HG03457 (cell line): ENCODE measurements at regions not wholly inside any gene's neighbourhood (a gene's known extent, or its start where the extent isn't known, plus 50 kb on each side); places are given as distances from the start of the nearest gene placed in this dataset.

Experiments
- ATAC-seq: cut with Tn5 transposase; IDR thresholded peaks from one replicate; pipeline ENCODE4 v1.9.1; 2021; ENCODE audit warnings: moderate number of reproducible peaks; ENCODE audit not compliant: unreplicated experiment

DNA sequence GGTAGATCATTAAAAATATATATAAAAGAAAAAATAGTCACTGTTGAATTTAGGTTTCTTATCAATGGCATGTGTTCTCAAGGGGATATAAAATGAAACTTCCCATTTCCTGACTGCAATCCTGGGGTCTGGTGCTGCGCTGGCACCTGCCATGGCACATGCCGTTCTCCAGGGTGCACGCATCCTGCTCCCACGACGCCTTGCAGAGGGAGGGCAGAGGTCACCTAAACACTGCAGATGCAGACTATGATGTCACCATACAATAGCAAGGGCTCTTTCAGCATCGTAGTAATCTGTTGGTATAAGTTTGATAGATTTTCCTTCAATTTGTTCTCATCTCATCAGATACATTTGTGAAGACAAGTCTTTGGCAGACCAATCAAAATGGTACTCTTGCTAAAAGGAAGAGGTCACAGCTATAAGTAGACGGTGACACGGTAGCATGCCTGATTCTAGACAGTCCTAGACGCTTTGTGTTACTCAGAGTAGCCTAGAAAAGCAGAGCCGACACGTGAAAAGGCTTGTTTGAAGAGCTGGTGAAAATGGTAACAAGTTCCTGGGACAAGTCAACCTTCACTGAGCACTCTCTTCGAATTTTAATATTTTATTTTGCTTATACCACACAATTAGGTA, 761.4 kb downstream of the DCDC2C start:
- no peak for ATAC-seq

DNA sequence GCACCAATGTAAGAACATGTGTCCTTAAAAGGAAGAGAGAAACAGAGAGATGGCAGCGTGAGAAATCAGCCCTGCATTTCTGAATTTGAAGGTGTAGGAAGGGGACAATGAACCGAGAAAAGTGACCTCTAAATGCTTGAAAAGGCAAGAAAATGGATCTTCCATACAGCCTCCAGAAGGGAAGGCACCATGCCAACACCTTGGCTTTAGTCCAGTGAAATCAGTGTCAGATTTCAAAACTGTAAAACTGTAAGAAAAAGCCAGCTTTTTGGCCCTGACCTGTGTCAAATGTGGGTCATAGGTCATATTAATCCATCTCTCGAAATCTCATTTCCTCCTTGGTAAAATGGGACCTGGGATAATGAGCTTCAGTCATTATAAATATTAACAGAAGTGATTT, 762.3 kb downstream of the DCDC2C start:
- no peak for ATAC-seq

DNA sequence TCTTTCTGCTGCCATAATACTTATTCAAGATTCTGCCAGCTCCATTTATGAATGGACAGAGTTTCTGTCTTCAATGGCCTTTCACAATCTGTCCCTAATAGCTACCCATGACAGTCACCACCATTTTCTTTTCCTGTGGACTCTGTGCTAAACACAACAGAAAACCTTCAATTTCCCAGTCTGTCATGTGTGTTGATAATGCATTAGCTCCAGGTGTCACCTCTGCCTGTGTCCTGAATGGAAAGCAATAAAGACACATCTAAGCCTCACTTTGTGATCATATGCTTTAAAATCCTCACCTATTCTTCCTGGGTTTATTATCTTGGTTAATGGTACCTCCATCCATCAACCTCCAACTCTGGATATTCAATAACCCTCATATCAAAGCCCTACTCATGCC, 772.2 kb downstream of the DCDC2C start:
- no peak for ATAC-seq

DNA sequence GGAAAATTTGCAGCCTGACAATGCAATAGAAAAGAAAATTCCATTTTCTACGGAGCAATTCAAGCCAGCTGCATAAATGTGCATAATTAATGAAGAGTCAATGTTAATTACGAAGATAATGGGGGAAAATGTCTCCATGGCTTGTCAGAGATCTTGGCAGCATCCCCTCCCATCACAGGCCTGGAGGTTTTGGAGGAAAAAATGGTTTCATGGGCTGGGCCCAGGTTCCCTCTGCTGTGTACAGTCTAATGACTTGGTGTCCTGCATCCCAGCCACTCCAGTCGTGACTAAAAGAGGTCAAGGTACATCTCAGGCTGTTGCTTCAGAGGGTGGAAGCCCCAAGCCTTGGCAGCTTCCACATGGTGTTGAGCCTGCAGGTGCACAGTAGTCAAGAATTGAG, 779.7 kb downstream of the DCDC2C start:
- ATAC-seq = no peak

DNA sequence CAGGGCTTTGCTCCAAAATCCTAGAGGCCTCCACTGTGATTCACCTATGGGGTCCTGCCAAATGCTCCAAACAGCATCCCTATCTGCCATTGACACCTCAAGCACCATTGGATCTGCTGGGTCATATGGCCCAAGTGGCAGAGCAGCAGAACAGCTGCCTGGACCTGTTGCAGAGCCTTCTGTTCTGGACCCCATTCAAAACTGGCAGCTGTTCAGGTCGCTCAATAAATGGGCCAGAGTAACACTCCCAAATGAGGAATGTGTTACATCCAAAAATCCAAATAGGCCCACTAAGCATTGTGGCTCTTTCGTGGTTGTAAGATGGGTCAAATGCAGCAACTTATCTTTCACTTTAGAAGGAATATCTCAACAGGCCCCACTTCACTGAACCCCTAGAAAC, 783.6 kb downstream of the DCDC2C start:
- no peak for ATAC-seq

DNA sequence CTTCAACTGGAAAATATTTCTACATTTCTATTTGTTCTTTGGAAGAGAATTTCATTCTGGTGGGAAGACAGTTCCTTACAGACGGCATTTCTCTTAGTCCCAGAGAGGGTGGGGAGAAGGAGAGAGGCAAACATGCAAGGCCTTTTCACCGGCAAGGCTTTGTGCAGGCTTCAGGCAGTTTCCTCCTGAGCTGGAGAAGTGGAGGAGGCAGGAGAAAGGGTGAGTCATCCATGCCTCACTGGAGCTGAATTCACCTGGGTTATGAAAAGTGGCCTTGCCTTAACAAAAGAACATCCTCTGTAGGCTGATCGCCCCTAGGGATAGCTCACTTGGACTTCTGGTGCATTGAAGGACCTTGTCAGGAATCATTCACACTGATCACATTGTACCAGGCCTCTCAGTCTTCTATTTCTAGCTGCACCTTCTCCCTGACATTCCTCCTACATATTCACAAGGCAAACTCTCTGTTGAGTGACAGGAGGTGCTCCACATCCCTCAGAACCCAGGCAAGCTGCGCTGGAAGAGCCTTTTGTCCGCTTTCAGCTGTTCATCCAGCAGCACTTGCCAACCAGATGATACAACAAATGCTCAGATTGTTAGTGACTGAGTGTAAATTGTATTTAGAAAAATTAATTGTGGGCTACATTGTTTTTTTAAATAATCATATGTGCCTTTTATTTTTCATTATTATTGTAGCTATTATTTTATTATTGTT, 796.1 kb downstream of the DCDC2C start:
- no peak for ATAC-seq

DNA sequence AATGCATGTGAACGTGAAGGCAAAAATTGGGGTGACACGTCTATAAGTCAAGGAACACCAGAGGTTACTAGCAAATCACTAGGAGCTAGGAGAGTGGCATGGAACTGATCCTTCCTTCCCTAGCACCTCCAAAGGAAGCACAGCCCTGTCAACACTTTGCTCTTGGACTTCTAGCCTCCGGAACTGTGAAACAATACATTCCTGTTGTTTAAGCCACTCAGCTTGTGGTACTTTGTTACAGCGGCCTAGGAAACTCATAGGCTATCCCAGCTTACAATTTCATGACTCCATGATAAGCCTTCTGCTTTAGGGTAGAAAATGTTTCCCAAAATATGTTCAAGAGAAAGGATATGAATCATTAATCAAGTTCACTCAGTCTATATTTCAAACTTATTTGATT, 798.1 kb downstream of the DCDC2C start:
- ATAC-seq = no peak

DNA sequence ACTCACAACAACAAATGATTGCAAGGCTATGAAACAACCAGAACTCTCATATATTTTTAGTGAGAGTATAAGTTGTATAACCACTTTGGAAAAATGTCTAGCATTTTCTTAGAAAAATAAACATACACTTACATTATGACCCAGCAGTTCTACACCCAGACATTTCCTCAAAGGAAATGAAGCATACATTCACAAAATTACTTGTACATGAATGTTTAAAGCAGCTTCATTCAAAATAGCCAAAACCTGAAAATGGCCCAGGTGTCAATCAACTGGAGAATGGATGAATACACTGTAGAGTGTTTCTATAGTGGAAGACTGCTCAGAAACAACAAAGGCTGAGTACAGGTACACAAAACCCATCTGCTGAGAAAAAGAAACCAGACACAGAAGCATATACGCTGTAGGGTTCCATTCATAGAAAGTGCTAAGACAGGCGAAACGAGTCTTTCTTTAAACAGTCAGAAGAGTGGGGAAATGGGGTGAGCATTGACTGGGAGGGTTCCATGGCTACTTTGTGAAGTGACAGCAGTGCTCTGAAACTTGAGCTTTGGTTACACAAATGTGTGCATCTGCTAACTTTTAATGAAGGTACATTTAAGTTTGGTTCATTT, 799.0 kb downstream of the DCDC2C start:
- ATAC-seq = no peak

DNA sequence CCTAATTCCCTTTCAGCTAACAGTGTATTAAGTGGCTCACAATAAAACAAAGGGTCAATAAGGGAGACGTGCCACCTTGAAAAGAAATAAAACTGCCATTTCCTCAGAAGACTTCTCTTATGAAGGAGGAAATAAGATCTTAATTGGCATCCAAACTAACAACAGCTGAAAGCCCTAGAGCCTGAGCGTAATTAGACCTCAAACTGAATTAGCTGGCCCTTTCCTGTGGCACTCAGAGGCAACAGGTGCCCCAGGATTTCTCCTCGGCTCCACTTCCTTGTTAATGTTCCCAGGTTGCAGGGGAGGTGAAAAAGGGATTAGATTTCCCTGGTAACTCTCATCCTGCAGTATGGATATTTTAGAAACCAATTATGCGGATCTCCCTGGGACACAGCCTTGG, 804.3 kb downstream of the DCDC2C start:
- no peak for ATAC-seq

DNA sequence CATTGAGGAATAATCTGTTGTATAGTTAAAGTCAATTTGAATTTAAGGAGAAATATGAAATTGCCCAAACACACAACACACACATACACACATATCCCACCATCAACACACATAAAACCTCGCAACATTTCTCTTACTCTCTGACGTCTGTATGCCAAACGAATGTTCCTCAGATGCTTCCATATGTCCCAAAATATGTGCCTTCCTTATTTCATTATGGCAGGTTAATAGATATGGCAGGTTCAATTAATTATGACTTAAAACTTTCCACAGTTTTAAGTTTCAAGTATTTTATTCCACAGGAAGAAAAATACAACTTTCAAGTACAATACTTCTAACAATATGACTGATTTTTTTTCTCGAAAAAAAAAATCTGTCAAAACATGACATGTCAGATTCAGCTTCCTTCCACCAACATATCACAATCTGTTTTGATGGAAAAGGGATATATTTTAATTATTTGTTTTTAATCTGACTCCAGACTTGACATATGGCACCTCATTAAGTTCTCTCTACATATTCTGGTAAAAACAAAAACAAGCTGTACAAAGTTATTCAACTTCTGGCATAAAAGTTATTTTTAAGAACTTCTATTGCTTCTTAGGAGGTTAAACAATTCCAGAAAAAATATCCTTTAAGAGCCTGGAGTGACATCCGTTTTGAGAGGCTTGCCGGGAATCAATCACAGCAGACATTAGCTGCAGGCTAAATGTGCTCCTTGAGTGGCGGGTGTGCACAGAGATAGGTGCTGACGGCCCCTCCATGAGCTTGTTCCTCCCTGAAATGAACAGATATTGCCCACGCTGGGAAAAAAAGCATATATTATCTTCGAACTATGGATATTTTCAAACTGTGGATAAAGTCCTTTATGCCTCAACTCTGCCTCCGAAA, 812.7 kb downstream of the DCDC2C start:
- ATAC-seq = no peak

DNA sequence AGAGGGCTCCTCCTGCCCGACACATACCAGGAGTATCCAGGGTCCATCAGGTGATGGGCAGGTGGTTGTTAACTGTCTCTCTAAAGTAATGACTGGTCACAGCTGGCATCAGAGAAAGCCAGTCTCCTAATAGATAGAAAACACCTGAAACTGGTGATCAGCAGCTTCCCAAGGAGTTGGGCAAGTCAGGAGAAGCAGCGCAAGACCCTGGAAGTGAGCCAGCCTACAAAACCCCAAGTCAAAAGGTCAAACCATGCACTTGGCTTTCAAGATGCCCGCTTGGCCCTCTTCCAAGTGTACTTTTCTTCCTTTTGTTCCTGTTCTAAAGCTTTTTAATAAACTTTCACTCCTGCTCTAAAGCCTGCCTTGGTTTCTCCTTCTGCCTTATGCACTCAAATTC, 815.2 kb downstream of the DCDC2C start:
- no peak for ATAC-seq

DNA sequence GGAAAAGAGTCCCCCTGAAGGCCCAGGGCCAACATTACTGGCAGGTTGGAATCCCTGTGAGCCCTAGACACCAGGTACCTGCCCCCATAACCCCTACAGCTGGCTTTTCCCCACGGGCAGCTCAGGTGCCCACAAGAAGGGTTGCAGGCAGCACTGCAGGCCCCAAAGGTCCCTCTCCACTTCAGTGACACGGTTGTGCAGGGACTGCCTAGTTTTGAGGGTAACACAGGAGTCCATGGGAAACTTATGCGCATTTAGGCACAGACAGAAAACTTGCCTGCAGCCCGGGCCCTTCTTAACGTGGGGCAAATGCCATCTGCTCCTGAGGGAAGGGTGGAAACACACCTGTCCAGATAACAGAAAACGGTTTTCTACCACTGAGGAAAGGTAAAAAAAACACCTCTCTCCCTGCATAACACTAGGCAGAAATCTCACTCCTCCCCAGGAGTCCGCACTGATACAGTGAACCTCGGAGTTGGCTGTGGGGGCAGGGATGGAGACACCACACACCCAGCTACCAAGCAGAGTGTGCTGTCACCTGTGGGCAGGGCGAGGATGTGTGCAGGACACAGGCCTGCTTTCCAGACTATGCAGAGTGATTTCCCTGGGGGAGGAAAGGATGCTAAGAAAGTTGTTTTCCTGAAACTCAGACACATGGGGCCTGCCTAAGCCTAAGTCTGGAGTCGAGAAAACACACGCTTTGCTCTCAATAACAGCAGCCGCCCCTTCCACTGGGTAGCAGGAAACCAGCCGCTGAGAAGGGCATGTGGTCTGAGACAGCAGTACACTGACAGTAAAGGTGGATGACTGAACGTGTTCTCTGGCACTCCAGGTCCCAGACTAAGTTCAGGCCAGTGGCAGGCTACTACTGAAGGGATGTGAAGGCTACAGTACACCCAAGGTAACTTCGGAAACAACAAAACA, 819.4 kb downstream of the DCDC2C start:
- ATAC-seq = no peak

DNA sequence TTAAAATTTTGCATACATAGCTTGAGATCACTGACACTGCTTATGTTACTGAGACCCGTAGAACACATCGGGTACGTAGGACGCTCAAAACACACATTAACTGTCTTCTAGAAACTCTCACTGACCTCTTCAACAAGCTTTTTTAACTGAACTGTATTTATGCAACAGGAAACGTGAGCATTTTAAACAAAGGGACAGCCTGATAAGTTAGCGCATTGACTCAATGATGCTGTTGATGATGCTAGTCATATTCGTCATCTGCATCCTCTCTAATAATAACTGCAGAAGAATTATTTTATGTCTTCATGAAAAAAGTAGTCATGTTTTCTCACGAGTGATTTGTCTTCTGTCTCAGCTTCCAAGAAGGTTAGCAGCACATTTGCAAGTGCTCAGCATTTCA, 824.0 kb downstream of the DCDC2C start:
- no peak for ATAC-seq

DNA sequence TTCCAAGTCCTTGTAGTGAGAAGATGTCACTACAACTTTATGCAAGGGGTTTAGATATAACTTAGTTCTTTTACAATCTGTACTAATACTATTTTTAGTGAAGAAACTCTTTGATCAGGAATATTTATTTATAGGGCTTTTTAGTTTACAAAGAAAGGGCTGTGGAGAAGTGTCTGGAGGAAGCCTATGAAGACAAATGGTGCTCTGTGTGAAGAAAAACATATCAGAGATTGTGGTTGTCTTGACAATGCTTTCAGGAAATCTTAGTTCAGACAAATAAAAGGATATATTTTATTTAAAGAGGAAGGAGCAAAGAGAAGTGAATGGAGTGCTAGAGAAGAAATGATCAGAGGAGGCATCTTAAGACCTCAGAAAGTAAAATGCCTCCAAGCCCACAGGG, 824.9 kb downstream of the DCDC2C start:
- ATAC-seq = no peak

DNA sequence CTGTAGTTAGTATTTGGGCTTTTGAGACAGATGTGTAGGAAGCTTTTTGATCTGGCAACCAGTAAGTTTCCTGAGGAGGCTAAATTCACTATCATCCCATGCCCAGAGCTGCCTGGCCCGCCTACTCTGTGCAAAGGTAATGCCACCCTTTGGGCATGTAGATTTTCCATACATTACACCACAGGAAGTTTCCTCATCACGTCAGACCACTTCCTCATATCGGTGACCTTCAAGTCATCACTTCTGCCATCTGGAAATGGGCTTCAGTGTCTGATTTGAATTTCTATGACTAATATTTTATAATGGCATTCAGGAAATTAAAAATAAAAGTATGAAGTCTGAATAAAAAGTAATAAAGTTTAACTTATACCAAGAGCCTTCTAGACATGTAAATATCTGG, 825.4 kb downstream of the DCDC2C start:
- no peak for ATAC-seq

DNA sequence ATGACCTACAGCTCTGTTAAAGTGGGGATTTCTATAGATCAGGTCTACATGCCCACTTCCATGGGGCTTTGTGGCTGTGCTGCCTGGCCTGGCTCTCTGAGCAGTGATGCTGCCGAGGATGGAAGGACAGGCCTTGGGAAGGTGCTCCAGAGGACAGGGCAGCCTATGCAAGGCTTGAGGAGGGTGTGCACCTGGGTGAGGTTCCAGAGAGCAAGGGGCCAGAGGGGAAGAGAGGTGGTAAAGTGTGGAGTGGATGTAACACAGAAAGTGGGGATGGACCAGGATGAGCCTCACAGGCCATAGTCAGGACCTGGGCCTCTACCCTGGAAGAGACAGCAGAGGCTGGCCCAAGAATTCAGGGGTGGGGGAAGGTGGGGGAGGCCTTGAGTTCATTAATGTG, 826.4 kb downstream of the DCDC2C start:
- ATAC-seq = no peak

DNA sequence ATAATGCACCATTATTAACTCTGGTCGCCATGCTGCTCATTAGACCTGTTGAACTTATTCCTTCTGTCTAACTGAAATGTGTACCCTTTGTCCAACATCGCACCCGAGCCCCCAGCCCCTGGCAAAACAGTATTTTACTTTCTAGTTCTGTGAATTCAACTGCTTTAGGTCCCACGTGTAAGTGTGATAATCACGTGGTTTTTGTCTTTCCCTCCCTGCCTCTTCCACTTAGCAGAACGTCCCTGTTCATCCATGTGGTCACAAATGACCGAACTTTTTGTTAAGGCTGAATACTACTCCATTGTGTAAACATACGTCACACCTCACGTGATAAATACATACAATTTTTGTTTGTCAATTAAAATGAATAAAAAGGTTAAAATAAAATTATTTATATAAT, 826.9 kb downstream of the DCDC2C start:
- ATAC-seq = no peak

DNA sequence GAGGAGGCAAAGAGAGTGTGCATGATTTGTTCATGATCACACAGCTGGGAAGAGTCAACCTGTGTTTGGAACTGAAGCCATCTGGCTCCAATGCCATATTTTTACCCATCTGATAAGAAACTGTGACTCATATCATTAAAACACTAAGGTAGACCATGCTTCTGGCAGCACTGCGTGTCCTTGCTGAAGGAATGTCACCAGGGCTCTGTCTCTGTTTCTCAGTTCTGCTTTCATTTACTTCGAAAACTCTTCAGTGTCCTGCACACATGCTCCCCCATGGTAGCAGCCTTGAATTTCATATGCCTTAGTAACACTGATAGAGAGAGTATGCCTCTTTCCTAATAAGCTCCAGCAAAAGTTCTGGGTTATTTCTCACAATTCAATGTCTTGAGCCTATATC, 830.4 kb downstream of the DCDC2C start:
- no peak for ATAC-seq

DNA sequence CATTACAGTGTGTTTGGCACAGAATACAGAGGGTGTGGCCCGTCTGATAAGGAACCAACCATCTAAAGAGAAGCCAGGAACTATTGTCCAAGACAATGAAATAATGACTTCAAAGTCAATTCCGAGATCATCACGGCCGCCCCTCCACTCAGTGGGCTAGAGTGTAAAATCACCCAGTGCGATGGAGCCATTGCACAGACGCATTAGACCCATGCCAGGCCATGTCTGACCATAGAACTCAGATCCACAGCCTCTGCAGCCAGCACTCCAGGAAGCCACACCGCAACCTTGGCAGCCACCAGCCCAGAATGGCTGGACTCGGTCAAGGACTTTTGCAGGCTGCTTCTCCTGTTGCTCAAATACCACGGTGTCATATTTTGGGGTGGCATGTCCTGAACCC, 835.7 kb downstream of the DCDC2C start:
- ATAC-seq = no peak

DNA sequence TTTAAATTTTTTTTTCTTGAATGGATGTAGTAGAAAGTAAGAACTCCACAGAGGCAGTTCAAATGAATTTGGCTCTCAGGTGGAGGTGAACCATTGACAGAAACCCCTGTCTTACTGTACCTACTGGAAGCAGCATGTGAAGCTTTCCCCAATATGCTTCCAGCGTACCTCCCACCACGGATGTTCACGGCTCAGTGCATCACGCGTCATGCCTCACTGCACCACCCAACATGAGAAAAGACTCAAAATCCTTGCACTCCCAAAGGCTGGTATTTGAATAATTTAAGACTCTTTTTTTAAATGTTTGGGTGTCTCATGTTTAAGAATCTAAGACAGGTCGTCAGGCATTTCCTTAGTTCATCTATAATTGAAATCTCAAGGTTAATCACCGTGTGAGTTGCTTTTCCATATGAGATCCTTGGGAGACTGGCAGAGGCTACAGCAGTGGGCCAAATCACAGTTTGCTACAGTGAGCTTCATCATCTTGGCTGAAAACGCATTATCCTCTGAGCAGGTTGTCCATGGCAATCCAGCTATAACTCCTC, 846.4 kb downstream of the DCDC2C start:
- ATAC-seq = no peak
